Germinal center (tissue), 1 donor: ENCODE measurements at regions not wholly inside any gene's neighbourhood (a gene's known extent, or its start where the extent isn't known, plus 50 kb on each side); places are given as distances from the start of the nearest gene placed in this dataset.
"Not testable (repeated sequence)": the region's sequence is repeated elsewhere in the genome, so short reads cannot be mapped to it uniquely, and the experiment has no call there.

Source experiments
- DNase-seq: peaks from one replicate; pipeline ENCODE4 v3.0.0; 2012; ENCODE audit warnings: mixed read lengths, low spot score

- not testable (repeated sequence) for DNase-seq
These were observed 867.8 kb upstream of the ADGRB3 start for GRCh38 chr6:67767046-67767822.

- no peak for DNase-seq
These were observed 869.0 kb upstream of the ADGRB3 start for GRCh38 chr6:67766057-67766456.

GRCh38 chr6:67759001-67759400 is 876.1 kb upstream of the ADGRB3 start:
- DNase-seq = no peak

- no peak for DNase-seq
These were observed 877.5 kb upstream of the ADGRB3 start for GRCh38 chr6:67757465-67758033.

GRCh38 chr6:67748521-67748920 is 886.6 kb upstream of the ADGRB3 start:
- no peak for DNase-seq

GRCh38 chr6:67736816-67737215 is 898.3 kb upstream of the ADGRB3 start:
- no peak for DNase-seq

- no peak for DNase-seq
These were observed 898.9 kb upstream of the ADGRB3 start for GRCh38 chr6:67736161-67736560.

GRCh38 chr6:67735623-67736022 is 899.5 kb upstream of the ADGRB3 start:
- DNase-seq = no peak

- no peak for DNase-seq
These were observed 912.2 kb upstream of the ADGRB3 start for GRCh38 chr6:67722861-67723261.

- no peak for DNase-seq
These were observed 917.8 kb upstream of the ADGRB3 start for GRCh38 chr6:67717281-67717680.

- DNase-seq = no peak
These were observed 928.7 kb upstream of the ADGRB3 start for GRCh38 chr6:67706388-67706787.

GRCh38 chr6:67698534-67698933 is 936.5 kb upstream of the ADGRB3 start:
- no peak for DNase-seq

- no peak for DNase-seq
These were observed 941.0 kb upstream of the ADGRB3 start for GRCh38 chr6:67694127-67694526.

- no peak for DNase-seq
These were observed 945.8 kb upstream of the ADGRB3 start for GRCh38 chr6:67689329-67689728.

- DNase-seq = no peak
These were observed 947.7 kb upstream of the ADGRB3 start for GRCh38 chr6:67687396-67687795.

GRCh38 chr6:67686225-67686624 is 948.9 kb upstream of the ADGRB3 start:
- DNase-seq = not testable (repeated sequence)

- DNase-seq = no peak
These were observed 951.1 kb upstream of the ADGRB3 start for GRCh38 chr6:67683960-67684359.

- no peak for DNase-seq
These were observed 954.7 kb upstream of the ADGRB3 start for GRCh38 chr6:67680297-67680932.

GRCh38 chr6:67679566-67680296 is 955.4 kb upstream of the ADGRB3 start:
- DNase-seq = no peak

- DNase-seq = no peak
These were observed 958.2 kb upstream of the ADGRB3 start for GRCh38 chr6:67676892-67677291.

- no peak for DNase-seq
These were observed 967.3 kb upstream of the ADGRB3 start for GRCh38 chr6:67667637-67668422.
